Glomerular visceral epithelial cell (primary cell): ENCODE measurements at regions not wholly inside any gene's neighbourhood (a gene's known extent, or its start where the extent isn't known, plus 50 kb on each side); places are given as distances from the start of the nearest gene placed in this dataset.
"Not testable (repeated sequence)": the region's sequence is repeated elsewhere in the genome, so short reads cannot be mapped to it uniquely, and the experiment has no call there.

ENCODE experiments used
- DNase-seq: peaks from one replicate; pipeline ENCODE4 v3.0.0-alpha.2; 2016; ENCODE audit errors: extremely low spot score

- DNase-seq = no peak
Observed at GRCh38 chr6:144615870-144616269, 330.7 kb downstream of the UTRN start.

GRCh38 chr6:144617191-144617590, 332.1 kb downstream of the UTRN start:
- DNase-seq = no peak

GRCh38 chr6:144617708-144618107, 332.6 kb downstream of the UTRN start:
- DNase-seq = no peak

GRCh38 chr6:144619966-144620365, 334.8 kb downstream of the UTRN start:
- DNase-seq = no peak

- no peak for DNase-seq
Observed at GRCh38 chr6:144621332-144621731, 336.2 kb downstream of the UTRN start.

- no peak for DNase-seq
Observed at GRCh38 chr6:144624246-144624645, 339.1 kb downstream of the UTRN start.

- no peak for DNase-seq
Observed at GRCh38 chr6:144624716-144625115, 339.6 kb downstream of the UTRN start.

GRCh38 chr6:144630857-144631256, 345.7 kb downstream of the UTRN start:
- no peak for DNase-seq

GRCh38 chr6:144632266-144632665, 347.1 kb downstream of the UTRN start:
- no peak for DNase-seq

GRCh38 chr6:144633886-144634285, 348.8 kb downstream of the UTRN start:
- DNase-seq = no peak

GRCh38 chr6:144634371-144634770, 349.2 kb downstream of the UTRN start:
- no peak for DNase-seq

- no peak for DNase-seq
Observed at GRCh38 chr6:144635051-144635450, 349.9 kb downstream of the UTRN start.

- DNase-seq = not testable (repeated sequence)
Observed at GRCh38 chr6:144636025-144636424, 350.9 kb downstream of the UTRN start.

- no peak for DNase-seq
Observed at GRCh38 chr6:144637541-144637940, 352.4 kb downstream of the UTRN start.

GRCh38 chr6:144639654-144640053, 354.5 kb downstream of the UTRN start:
- no peak for DNase-seq

- no peak for DNase-seq
Observed at GRCh38 chr6:144641286-144641685, 356.2 kb downstream of the UTRN start.

GRCh38 chr6:144644776-144645175, 359.6 kb downstream of the UTRN start:
- no peak for DNase-seq

- peak; percentile 7 for DNase-seq
Observed at GRCh38 chr6:144646093-144647056, 361.2 kb downstream of the UTRN start.

GRCh38 chr6:144647406-144647964, 362.4 kb downstream of the UTRN start:
- no peak for DNase-seq

GRCh38 chr6:144647971-144648651, 363.0 kb downstream of the UTRN start:
- no peak for DNase-seq

- no peak for DNase-seq
Observed at GRCh38 chr6:144649085-144649484, 363.9 kb downstream of the UTRN start.

- DNase-seq = no peak
Observed at GRCh38 chr6:144651234-144651633, 366.1 kb downstream of the UTRN start.
